WERI-Rb-1 (cell line): ENCODE measurements at regions not wholly inside any gene's neighbourhood (a gene's known extent, or its start where the extent isn't known, plus 50 kb on each side); places are given as distances from the start of the nearest gene placed in this dataset.

Source experiments
- DNase-seq: peaks from one replicate; pipeline ENCODE4 v3.0.0-alpha.2; 2020
- H3K27ac ChIP-seq: fragments of 250-450 bp; sonication (Bioruptor Pico); 2 replicates; pipeline ENCODE4 v1.5.1; 2020; ENCODE audit warnings: mild to moderate bottlenecking, moderate library complexity
- H3K27me3 ChIP-seq: fragments of 250-450 bp; sonication (Bioruptor Pico); 2 replicates; pipeline ENCODE4 v1.5.1; 2021; ENCODE audit warnings: mild to moderate bottlenecking, low read depth, moderate library complexity; ENCODE audit not compliant: insufficient read depth, severe bottlenecking
- H3K36me3 ChIP-seq: fragments of 250-450 bp; sonication (Bioruptor Pico); 2 replicates; pipeline ENCODE4 v1.5.1; 2020; ENCODE audit warnings: mild to moderate bottlenecking, moderate library complexity
- H3K4me3 ChIP-seq: 2 replicates; pipeline ENCODE4 v1.5.1; 2011; ENCODE audit warnings: low read depth, mild to moderate bottlenecking, control low read depth, low read length
- H3K9me3 ChIP-seq: fragments of 250-450 bp; sonication (Bioruptor Pico); 2 replicates; pipeline ENCODE4 v1.5.1; 2021; ENCODE audit warnings: mild to moderate bottlenecking, moderate library complexity; ENCODE audit not compliant: severe bottlenecking
- CTCF ChIP-seq: IDR thresholded peaks from 2 replicates; pipeline ENCODE4 v1.5.1; 2011; ENCODE audit warnings: low read depth, mild to moderate bottlenecking, control low read depth, inconsistent platforms, low read length

- Histone ChIP-seq H3K27ac (no peak overlapping the region), H3K9me3 (no peaks in the 10 kb centered on the region), H3K4me3 (no peak overlapping the region), H3K36me3 (no peaks in the 10 kb centered on the region), H3K27me3 (no peaks in the 10 kb centered on the region)
- no peak for TF ChIP-seq CTCF
- DNase-seq: no peak
These were observed 97.3 kb upstream of the BTG1 start for GRCh38 chr12:92242907-92243306.

- H3K36me3 ChIP-seq: no peaks in the 10 kb centered on the region
- TF ChIP-seq CTCF: no peak
- DNase-seq: no peak
- H3K4me3 ChIP-seq: no peak overlapping the region
- no peaks in the 10 kb centered on the region for H3K9me3 ChIP-seq
- no peaks in the 10 kb centered on the region for H3K27me3 ChIP-seq
- H3K27ac ChIP-seq: no peak overlapping the region
These were observed 92.3 kb upstream of the BTG1 start for GRCh38 chr12:92237762-92238523.

- Histone ChIP-seq H3K27me3 (no peaks in the 10 kb centered on the region), H3K4me3 (no peak overlapping the region), H3K36me3 (no peaks in the 10 kb centered on the region), H3K27ac (no peak overlapping the region), H3K9me3 (no peaks in the 10 kb centered on the region)
- DNase-seq: no peak
- no peak for TF ChIP-seq CTCF
These were observed 91.6 kb upstream of the BTG1 start for GRCh38 chr12:92237262-92237661.

- Histone ChIP-seq H3K9me3 (no peaks in the 10 kb centered on the region), H3K27me3 (no peaks in the 10 kb centered on the region), H3K36me3 (no peaks in the 10 kb centered on the region), H3K27ac (no peak overlapping the region), H3K4me3 (no peak overlapping the region)
- DNase-seq: no peak
- no peak for TF ChIP-seq CTCF
These were observed 90.2 kb upstream of the BTG1 start for GRCh38 chr12:92235703-92236472.

- no peak for TF ChIP-seq CTCF
These were observed 88.9 kb upstream of the BTG1 start for GRCh38 chr12:92234533-92234932.

More at GRCh38 chr12:92234533-92234932, 88.9 kb upstream of the BTG1 start:
- no peaks in the 10 kb centered on the region for H3K36me3 ChIP-seq
- DNase-seq: no peak
- H3K27ac ChIP-seq: no peak overlapping the region
- no peaks in the 10 kb centered on the region for H3K27me3 ChIP-seq
- no peak overlapping the region for H3K4me3 ChIP-seq
- no peaks in the 10 kb centered on the region for H3K9me3 ChIP-seq
